ENCODE measurements at regions not wholly inside any gene's neighbourhood (a gene's known extent, or its start where the extent isn't known, plus 50 kb on each side); places are given as distances from the start of the nearest gene placed in this dataset.

GRCh38 chr5:71932131-71932654 is 175.1 kb upstream of the MAP1B start:
- TF ChIP-seq, protein P1, sequence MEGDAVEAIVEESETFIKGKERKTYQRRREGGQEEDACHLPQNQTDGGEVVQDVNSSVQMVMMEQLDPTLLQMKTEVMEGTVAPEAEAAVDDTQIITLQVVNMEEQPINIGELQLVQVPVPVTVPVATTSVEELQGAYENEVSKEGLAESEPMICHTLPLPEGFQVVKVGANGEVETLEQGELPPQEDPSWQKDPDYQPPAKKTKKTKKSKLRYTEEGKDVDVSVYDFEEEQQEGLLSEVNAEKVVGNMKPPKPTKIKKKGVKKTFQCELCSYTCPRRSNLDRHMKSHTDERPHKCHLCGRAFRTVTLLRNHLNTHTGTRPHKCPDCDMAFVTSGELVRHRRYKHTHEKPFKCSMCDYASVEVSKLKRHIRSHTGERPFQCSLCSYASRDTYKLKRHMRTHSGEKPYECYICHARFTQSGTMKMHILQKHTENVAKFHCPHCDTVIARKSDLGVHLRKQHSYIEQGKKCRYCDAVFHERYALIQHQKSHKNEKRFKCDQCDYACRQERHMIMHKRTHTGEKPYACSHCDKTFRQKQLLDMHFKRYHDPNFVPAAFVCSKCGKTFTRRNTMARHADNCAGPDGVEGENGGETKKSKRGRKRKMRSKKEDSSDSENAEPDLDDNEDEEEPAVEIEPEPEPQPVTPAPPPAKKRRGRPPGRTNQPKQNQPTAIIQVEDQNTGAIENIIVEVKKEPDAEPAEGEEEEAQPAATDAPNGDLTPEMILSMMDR (IDR thresholded peaks at IDR 0.05; ENCODE audit: low read length), result no peak
- no peak for TF ChIP-seq EZH2 (IDR thresholded peaks at IDR 0.05; ENCODE audit: borderline replicate concordance, low read length)

Measured in OCI-LY1 (cell line).